DND-41 (cell line): ENCODE measurements at regions not wholly inside any gene's neighbourhood (a gene's known extent, or its start where the extent isn't known, plus 50 kb on each side); places are given as distances from the start of the nearest gene placed in this dataset.

Experiments used
- ATAC-seq: fragments of 200-7000 bp; cut with Tn5 transposase; 3 replicates; pipeline ENCODE4 v1.9.1; 2021; ENCODE audit warnings: low read depth; ENCODE audit not compliant: insufficient read depth
- DNase-seq: peaks from one replicate; pipeline ENCODE4 v3.0.0-alpha.2; 2020
- H2AFZ ChIP-seq: 2 replicates; pipeline ENCODE4 v1.6.0; 2012; ENCODE audit warnings: low read depth, low read length
- H3K27ac ChIP-seq: 2 replicates; pipeline ENCODE4 v1.5.1; 2012; ENCODE audit warnings: low read length, inconsistent platforms
- H3K27me3 ChIP-seq: fragments of 200-600 bp; sonication (generic); 2 replicates; pipeline ENCODE4 v1.6.0; 2012; ENCODE audit warnings: low read length, mild to moderate bottlenecking, inconsistent platforms; ENCODE audit not compliant: insufficient read depth, poor library complexity
- H3K36me3 ChIP-seq: 2 replicates; pipeline ENCODE4 v1.5.1; 2012; ENCODE audit warnings: low read length, inconsistent platforms; ENCODE audit not compliant: insufficient read depth
- H3K4me1 ChIP-seq: 2 replicates; pipeline ENCODE4 v1.5.1; 2012; ENCODE audit warnings: mild to moderate bottlenecking, low read length; ENCODE audit not compliant: insufficient read depth
- H3K4me2 ChIP-seq: 2 replicates; pipeline ENCODE4 v1.6.0; 2012; ENCODE audit warnings: mild to moderate bottlenecking, moderate library complexity, low read length, inconsistent platforms; ENCODE audit not compliant: insufficient read depth
- H3K4me3 ChIP-seq, 2 experiments: fragments of 200-600 bp in 1 of 2; shearing (Covaris generic) in 1 of 2; 2 replicates each; pipeline ENCODE4 v1.5.1; 2012 to 2016; ENCODE audit warnings: inconsistent platforms in 2 of 2, low read length in 2 of 2, mild to moderate bottlenecking in 2 of 2, low read depth in 1 of 2, moderate library complexity in 1 of 2
- H3K79me2 ChIP-seq: 2 replicates; pipeline ENCODE4 v1.6.0; 2012; ENCODE audit warnings: low read length, inconsistent platforms; ENCODE audit not compliant: insufficient read depth
- H3K9ac ChIP-seq: 2 replicates; pipeline ENCODE4 v1.6.0; 2012; ENCODE audit warnings: low read depth, mild to moderate bottlenecking, inconsistent platforms, low read length, moderate library complexity
- H3K9me3 ChIP-seq: 2 replicates; pipeline ENCODE4 v1.5.1; 2012; ENCODE audit warnings: low read length, moderate library complexity, mild to moderate bottlenecking, inconsistent platforms; ENCODE audit not compliant: insufficient read depth, severe bottlenecking
- H4K20me1 ChIP-seq: 2 replicates; pipeline ENCODE4 v1.6.0; 2012; ENCODE audit warnings: low read length; ENCODE audit not compliant: insufficient read depth
- CTCF ChIP-seq: IDR thresholded peaks from 2 replicates; pipeline ENCODE4 v1.5.1; 2012; ENCODE audit warnings: borderline replicate concordance, low read length, moderate library complexity, mild to moderate bottlenecking; ENCODE audit not compliant: poor library complexity, severe bottlenecking; ENCODE audit errors: extremely low read depth
- EZH2 ChIP-seq: IDR thresholded peaks from 3 replicates; pipeline ENCODE4 v1.6.1; 2012; ENCODE audit warnings: borderline replicate concordance, low read depth, mild to moderate bottlenecking, moderate library complexity, low read length, inconsistent platforms; ENCODE audit not compliant: severe bottlenecking

- peaks cover 29% of the 10 kb centered on the region for H3K4me1 ChIP-seq
- DNase-seq (no peak), ATAC-seq (no peak)
- H2AFZ ChIP-seq: no peak overlapping the region
- no peak overlapping the region for H3K4me3 ChIP-seq
- no peaks in the 10 kb centered on the region for H3K79me2 ChIP-seq
- H4K20me1 ChIP-seq: no peaks in the 10 kb centered on the region
- H3K27ac ChIP-seq: no peak overlapping the region
- no peaks in the 10 kb centered on the region for H3K27me3 ChIP-seq
- H3K36me3 ChIP-seq: no peaks in the 10 kb centered on the region
- no peaks in the 10 kb centered on the region for H3K9me3 ChIP-seq
- no peak overlapping the region for H3K4me2 ChIP-seq
- H3K9ac ChIP-seq: no peak overlapping the region
- TF ChIP-seq EZH2 (no peak), CTCF (no peak)
Measured at GRCh38 chr3:34152656-34153055, 354.2 kb downstream of the PDCD6IP start.

GRCh38 chr3:34155108-34155507, 356.7 kb downstream of the PDCD6IP start:
- ATAC-seq: no peak

GRCh38 chr3:34155666-34156065, 357.2 kb downstream of the PDCD6IP start:
- no peaks in the 10 kb centered on the region for H3K36me3 ChIP-seq
- H4K20me1 ChIP-seq: no peaks in the 10 kb centered on the region
- H3K4me1 ChIP-seq: peaks cover 58% of the 10 kb centered on the region
- H3K27ac ChIP-seq: peak overlapping the region; percentile 53; the same call in 1 of the 2 replicates
- H3K79me2 ChIP-seq: no peaks in the 10 kb centered on the region
- H3K4me3 ChIP-seq: no peak overlapping the region
- no peaks in the 10 kb centered on the region for H3K27me3 ChIP-seq
- TF ChIP-seq EZH2 (no peak), CTCF (no peak)
- DNase-seq (no peak), ATAC-seq (no peak)
- H3K9me3 ChIP-seq: no peaks in the 10 kb centered on the region
- H2AFZ ChIP-seq: peak overlapping the region; percentile 22; the same call in 1 of the 2 replicates
- no peak overlapping the region for H3K9ac ChIP-seq
- no peak overlapping the region for H3K4me2 ChIP-seq

More at GRCh38 chr3:34155108-34155507, 356.7 kb downstream of the PDCD6IP start:
- H4K20me1 ChIP-seq: no peaks in the 10 kb centered on the region
- H2AFZ ChIP-seq: no peak overlapping the region
- H3K79me2 ChIP-seq: no peaks in the 10 kb centered on the region
- no peaks in the 10 kb centered on the region for H3K9me3 ChIP-seq
- TF ChIP-seq CTCF (no peak), EZH2 (no peak)
- H3K27ac ChIP-seq: peak overlapping the region; percentile 53; the same call in 1 of the 2 replicates
- no peak overlapping the region for H3K9ac ChIP-seq
- H3K27me3 ChIP-seq: no peaks in the 10 kb centered on the region
- no peaks in the 10 kb centered on the region for H3K36me3 ChIP-seq
- DNase-seq: no peak
- no peak overlapping the region for H3K4me3 ChIP-seq
- no peak overlapping the region for H3K4me2 ChIP-seq
- peaks cover 52% of the 10 kb centered on the region for H3K4me1 ChIP-seq

- no peaks in the 10 kb centered on the region for H3K27me3 ChIP-seq
- H3K9me3 ChIP-seq: no peaks in the 10 kb centered on the region
- H3K79me2 ChIP-seq: no peaks in the 10 kb centered on the region
- H4K20me1 ChIP-seq: no peaks in the 10 kb centered on the region
- peaks cover 66% of the 10 kb centered on the region for H3K4me1 ChIP-seq
- H3K9ac ChIP-seq: peak overlapping the region; percentile 3; the same call in 1 of the 2 replicates
- H3K4me3 ChIP-seq: no peak overlapping the region
- TF ChIP-seq EZH2: no peak
- peak overlapping the region; percentile 64 for H3K27ac ChIP-seq
- no peak for DNase-seq
- ATAC-seq: no peak
- H3K36me3 ChIP-seq: no peaks in the 10 kb centered on the region
- no peak overlapping the region for H3K4me2 ChIP-seq
- H2AFZ ChIP-seq: peak overlapping the region; percentile 55
Measured at GRCh38 chr3:34157491-34157890, 359.1 kb downstream of the PDCD6IP start.
